ENCODE measurements at regions not wholly inside any gene's neighbourhood (a gene's known extent, or its start where the extent isn't known, plus 50 kb on each side); places are given as distances from the start of the nearest gene placed in this dataset.

GRCh38 chr13:53180684-53181083 is 152.1 kb downstream of the OLFM4 start:
- H3K36me3 ChIP-seq (ENCODE audit: control insufficient read depth in 4 of 4, insufficient read depth in 4 of 4, low read length in 3 of 4): no peaks in the 10 kb centered on the region
- no peak for DNase-seq
- H3K9me3 ChIP-seq (ENCODE audit: control extremely low read depth in 1 of 5, control insufficient read depth in 4 of 5, insufficient read depth in 2 of 5, low read depth in 1 of 5, low read length in 4 of 5): peaks cover 0 to 4% (median 0%) of the 10 kb centered on the region in 5 experiments
- H3K4me1 ChIP-seq (ENCODE audit: control extremely low read depth in 1 of 4, control insufficient read depth in 4 of 4, insufficient read depth in 4 of 4, low read length in 3 of 4): no peaks in the 10 kb centered on the region
- no peaks in the 10 kb centered on the region for H3K27me3 ChIP-seq (replicated peaks in 2 of 5; ENCODE audit: control insufficient read depth in 4 of 5, insufficient read depth in 5 of 5, low read length in 4 of 5)
- no peak overlapping the region for H3K4me3 ChIP-seq (ENCODE audit: control insufficient read depth in 1 of 7, extremely low read depth in 1 of 7, insufficient read depth in 4 of 7, low read depth in 2 of 7, low read length in 6 of 7)
- POLR2A ChIA-PET: no interaction called here
- H3K27ac ChIP-seq (ENCODE audit: insufficient read depth in 1 of 2, low read depth in 1 of 2, low read length in 2 of 2, poor library complexity in 1 of 2, severe bottlenecking in 2 of 2): no peak overlapping the region
- CTCF ChIA-PET: no interaction called here

DNA sequence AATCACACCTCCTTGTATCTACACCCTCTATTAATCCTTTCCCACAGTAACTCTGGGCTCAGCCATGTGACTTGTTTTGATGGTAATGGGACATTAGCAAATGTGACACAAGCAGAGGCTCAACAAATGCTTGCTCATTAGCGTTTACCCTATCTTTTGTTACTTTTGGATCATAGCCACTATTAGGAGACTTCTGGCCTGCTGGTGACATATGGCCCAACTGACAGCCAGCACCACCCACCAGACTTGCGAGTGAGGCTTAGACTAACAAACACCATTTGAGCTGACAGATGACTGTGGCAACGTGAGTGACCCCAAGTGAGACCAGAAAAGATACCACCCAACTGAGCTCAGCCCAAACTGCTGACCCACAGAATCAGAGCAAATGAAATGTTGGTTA is 154.1 kb downstream of the OLFM4 start:
- WGBS (ENCODE audit: insufficient coverage): 67% methylated on average over 3 of the region's 3 CpGs
- Histone ChIP-seq H3K4me3 (ENCODE audit: control insufficient read depth in 1 of 7, extremely low read depth in 1 of 7, insufficient read depth in 4 of 7, low read depth in 2 of 7, low read length in 6 of 7) (no peak overlapping the region), H3K9me3 (ENCODE audit: control extremely low read depth in 1 of 5, control insufficient read depth in 4 of 5, insufficient read depth in 2 of 5, low read depth in 1 of 5, low read length in 4 of 5) (peaks cover 0 to 4% (median 0%) of the 10 kb centered on the region in 5 experiments), H3K36me3 (ENCODE audit: control insufficient read depth in 4 of 4, insufficient read depth in 4 of 4, low read length in 3 of 4) (no peaks in the 10 kb centered on the region), H3K4me1 (ENCODE audit: control extremely low read depth in 1 of 4, control insufficient read depth in 4 of 4, insufficient read depth in 4 of 4, low read length in 3 of 4) (no peaks in the 10 kb centered on the region), H3K27ac (ENCODE audit: insufficient read depth in 1 of 2, low read depth in 1 of 2, low read length in 2 of 2, poor library complexity in 1 of 2, severe bottlenecking in 2 of 2) (no peak overlapping the region), H3K27me3 (replicated peaks in 2 of 5; ENCODE audit: control insufficient read depth in 4 of 5, insufficient read depth in 5 of 5, low read length in 4 of 5) (no peaks in the 10 kb centered on the region)
- DNase-seq: no peak
- CTCF ChIA-PET: no interaction called here
- POLR2A ChIA-PET: no interaction called here

- CTCF ChIA-PET: no interaction called here
- POLR2A ChIA-PET: no interaction called here
Observed at GRCh38 chr13:53188120-53188519, 159.5 kb downstream of the OLFM4 start.

DNA sequence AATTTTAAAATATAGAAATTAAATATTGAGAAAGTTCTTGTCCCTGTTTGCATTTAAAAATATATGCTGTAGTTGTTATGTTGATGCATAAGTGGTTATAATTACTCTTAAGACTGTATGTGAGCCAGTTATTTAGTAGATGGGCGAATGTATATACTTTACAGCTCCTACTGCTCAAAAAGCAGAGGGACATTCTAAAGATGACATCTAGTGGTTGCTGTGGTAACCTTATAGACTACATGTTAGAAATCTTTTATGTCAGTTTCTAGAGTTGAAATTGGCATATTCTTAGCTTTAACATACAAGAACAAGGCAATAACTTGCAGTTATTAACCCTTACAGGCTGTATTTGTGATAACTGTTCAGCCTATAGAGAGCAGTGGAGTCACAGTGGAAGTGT is 160.5 kb downstream of the OLFM4 start:
- H3K27me3 ChIP-seq (replicated peaks in 2 of 5; ENCODE audit: control insufficient read depth in 4 of 5, insufficient read depth in 5 of 5, low read length in 4 of 5): peaks cover 0 to 13% (median 0%) of the 10 kb centered on the region in 5 experiments
- ChIA-PET POLR2A (no interaction called here), CTCF (no interaction called here)
- H3K4me1 ChIP-seq (ENCODE audit: control extremely low read depth in 1 of 4, control insufficient read depth in 4 of 4, insufficient read depth in 4 of 4, low read length in 3 of 4): no peaks in the 10 kb centered on the region
- no peak overlapping the region for H3K27ac ChIP-seq (ENCODE audit: insufficient read depth in 1 of 2, low read depth in 1 of 2, low read length in 2 of 2, poor library complexity in 1 of 2, severe bottlenecking in 2 of 2)
- WGBS (ENCODE audit: insufficient coverage): no CpG with 5 or more reads among the region's 1 CpG
- no peak for DNase-seq
- no peak overlapping the region for H3K4me3 ChIP-seq (ENCODE audit: control insufficient read depth in 1 of 7, extremely low read depth in 1 of 7, insufficient read depth in 4 of 7, low read depth in 2 of 7, low read length in 6 of 7)
- H3K9me3 ChIP-seq (ENCODE audit: control extremely low read depth in 1 of 5, control insufficient read depth in 4 of 5, insufficient read depth in 2 of 5, low read depth in 1 of 5, low read length in 4 of 5): peaks cover 0 to 4% (median 0%) of the 10 kb centered on the region in 5 experiments
- H3K36me3 ChIP-seq (ENCODE audit: control insufficient read depth in 4 of 4, insufficient read depth in 4 of 4, low read length in 3 of 4): no peaks in the 10 kb centered on the region

More at GRCh38 chr13:53188120-53188519, 159.5 kb downstream of the OLFM4 start:
- Histone ChIP-seq H3K36me3 (ENCODE audit: control insufficient read depth in 4 of 4, insufficient read depth in 4 of 4, low read length in 3 of 4) (no peaks in the 10 kb centered on the region), H3K27ac (ENCODE audit: insufficient read depth in 1 of 2, low read depth in 1 of 2, low read length in 2 of 2, poor library complexity in 1 of 2, severe bottlenecking in 2 of 2) (no peak overlapping the region), H3K9me3 (ENCODE audit: control extremely low read depth in 1 of 5, control insufficient read depth in 4 of 5, insufficient read depth in 2 of 5, low read depth in 1 of 5, low read length in 4 of 5) (peaks cover 0 to 4% (median 0%) of the 10 kb centered on the region in 5 experiments), H3K4me3 (ENCODE audit: control insufficient read depth in 1 of 7, extremely low read depth in 1 of 7, insufficient read depth in 4 of 7, low read depth in 2 of 7, low read length in 6 of 7) (no peak overlapping the region), H3K4me1 (ENCODE audit: control extremely low read depth in 1 of 4, control insufficient read depth in 4 of 4, insufficient read depth in 4 of 4, low read length in 3 of 4) (no peaks in the 10 kb centered on the region), H3K27me3 (replicated peaks in 2 of 5; ENCODE audit: control insufficient read depth in 4 of 5, insufficient read depth in 5 of 5, low read length in 4 of 5) (peaks cover 0 to 11% (median 0%) of the 10 kb centered on the region in 5 experiments)
- 100% methylated on average over 1 of the region's 2 CpGs for WGBS (ENCODE audit: insufficient coverage)
- no peak for DNase-seq

DNA sequence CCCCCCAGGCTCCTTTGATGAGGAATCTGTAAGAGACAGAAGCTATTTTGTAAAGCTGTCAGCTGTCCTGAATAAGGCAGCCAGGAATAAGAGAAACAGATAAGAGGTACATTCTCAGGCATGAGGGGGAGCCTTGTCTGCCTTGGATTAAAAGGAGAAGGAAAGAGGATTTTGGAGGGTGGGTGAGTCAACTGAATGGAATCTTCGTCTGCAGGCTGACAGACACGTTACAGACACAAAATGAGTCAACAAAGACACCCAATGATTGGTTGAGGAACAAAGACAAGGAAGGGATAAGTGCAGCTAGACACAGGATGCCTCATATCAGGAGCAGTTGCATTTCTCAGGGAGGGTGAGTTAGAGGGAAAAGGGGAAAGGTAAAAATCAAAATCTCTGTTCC is 162.5 kb downstream of the OLFM4 start:
- ChIA-PET POLR2A (no interaction called here), CTCF (interaction anchor here (0.7 to 1.2 kb wide), 2 partner anchors 9 kb away, joined by 4 read pairs; no protein-coding TSS in a partner anchor)
- DNase-seq: no peak

GRCh38 chr13:53197424-53197823 is 168.8 kb downstream of the OLFM4 start:
- H3K4me1 ChIP-seq (ENCODE audit: control extremely low read depth in 1 of 4, control insufficient read depth in 4 of 4, insufficient read depth in 4 of 4, low read length in 3 of 4): peaks cover 0 to 12% (median 4%) of the 10 kb centered on the region in 4 experiments
- peaks cover 0 to 48% (median 21%) of the 10 kb centered on the region in 5 experiments for H3K27me3 ChIP-seq (replicated peaks in 2 of 5; ENCODE audit: control insufficient read depth in 4 of 5, insufficient read depth in 5 of 5, low read length in 4 of 5)
- ChIA-PET POLR2A (no interaction called here), CTCF (interaction anchor here (0.8 to 1.1 kb wide), 2 partner anchors 27 to 53 kb away, joined by 3 read pairs; no protein-coding TSS in a partner anchor)
- WGBS (ENCODE audit: insufficient coverage): no CpG with 5 or more reads among the region's 1 CpG
- no peaks in the 10 kb centered on the region for H3K36me3 ChIP-seq (ENCODE audit: control insufficient read depth in 4 of 4, insufficient read depth in 4 of 4, low read length in 3 of 4)
- peaks cover 0 to 9% (median 0%) of the 10 kb centered on the region in 5 experiments for H3K9me3 ChIP-seq (ENCODE audit: control extremely low read depth in 1 of 5, control insufficient read depth in 4 of 5, insufficient read depth in 2 of 5, low read depth in 1 of 5, low read length in 4 of 5)
- no peak for DNase-seq
- H3K4me3 ChIP-seq (ENCODE audit: control insufficient read depth in 1 of 7, extremely low read depth in 1 of 7, insufficient read depth in 4 of 7, low read depth in 2 of 7, low read length in 6 of 7): no peak overlapping the region
- no peak overlapping the region for H3K27ac ChIP-seq (ENCODE audit: insufficient read depth in 1 of 2, low read depth in 1 of 2, low read length in 2 of 2, poor library complexity in 1 of 2, severe bottlenecking in 2 of 2)

More for the DNA sequence above, 162.5 kb downstream of the OLFM4 start:
- Histone ChIP-seq H3K27me3 (replicated peaks in 2 of 5; ENCODE audit: control insufficient read depth in 4 of 5, insufficient read depth in 5 of 5, low read length in 4 of 5) (peaks cover 0 to 17% (median 0%) of the 10 kb centered on the region in 5 experiments), H3K4me1 (ENCODE audit: control extremely low read depth in 1 of 4, control insufficient read depth in 4 of 4, insufficient read depth in 4 of 4, low read length in 3 of 4) (no peaks in the 10 kb centered on the region), H3K36me3 (ENCODE audit: control insufficient read depth in 4 of 4, insufficient read depth in 4 of 4, low read length in 3 of 4) (no peaks in the 10 kb centered on the region), H3K27ac (ENCODE audit: insufficient read depth in 1 of 2, low read depth in 1 of 2, low read length in 2 of 2, poor library complexity in 1 of 2, severe bottlenecking in 2 of 2) (no peak overlapping the region), H3K9me3 (ENCODE audit: control extremely low read depth in 1 of 5, control insufficient read depth in 4 of 5, insufficient read depth in 2 of 5, low read depth in 1 of 5, low read length in 4 of 5) (no peaks in the 10 kb centered on the region), H3K4me3 (ENCODE audit: control insufficient read depth in 1 of 7, extremely low read depth in 1 of 7, insufficient read depth in 4 of 7, low read depth in 2 of 7, low read length in 6 of 7) (no peak overlapping the region)
- WGBS (ENCODE audit: insufficient coverage): 0% methylated on average over 1 of the region's 2 CpGs

GRCh38 chr13:53198017-53198416 is 169.4 kb downstream of the OLFM4 start:
- peaks cover 0 to 9% (median 0%) of the 10 kb centered on the region in 5 experiments for H3K9me3 ChIP-seq (ENCODE audit: control extremely low read depth in 1 of 5, control insufficient read depth in 4 of 5, insufficient read depth in 2 of 5, low read depth in 1 of 5, low read length in 4 of 5)
- WGBS (ENCODE audit: insufficient coverage): 100% methylated on average over 1 of the region's 1 CpG
- H3K27ac ChIP-seq (ENCODE audit: insufficient read depth in 1 of 2, low read depth in 1 of 2, low read length in 2 of 2, poor library complexity in 1 of 2, severe bottlenecking in 2 of 2): no peak overlapping the region
- ChIA-PET POLR2A (no interaction called here), CTCF (interaction anchor here (0.8 to 1.1 kb wide), 2 partner anchors 27 to 52 kb away, joined by 3 read pairs; no protein-coding TSS in a partner anchor)
- no peak for DNase-seq
- no peak overlapping the region for H3K4me3 ChIP-seq (ENCODE audit: control insufficient read depth in 1 of 7, extremely low read depth in 1 of 7, insufficient read depth in 4 of 7, low read depth in 2 of 7, low read length in 6 of 7)
- peaks cover 0 to 50% (median 21%) of the 10 kb centered on the region in 5 experiments for H3K27me3 ChIP-seq (replicated peaks in 2 of 5; ENCODE audit: control insufficient read depth in 4 of 5, insufficient read depth in 5 of 5, low read length in 4 of 5)
- H3K4me1 ChIP-seq (ENCODE audit: control extremely low read depth in 1 of 4, control insufficient read depth in 4 of 4, insufficient read depth in 4 of 4, low read length in 3 of 4): peaks cover 0 to 12% (median 4%) of the 10 kb centered on the region in 4 experiments
- H3K36me3 ChIP-seq (ENCODE audit: control insufficient read depth in 4 of 4, insufficient read depth in 4 of 4, low read length in 3 of 4): no peaks in the 10 kb centered on the region

Measured in common myeloid progenitor, CD34-positive (primary cell).